Suprapubic skin (tissue), 4 donors: ENCODE measurements at regions not wholly inside any gene's neighbourhood (a gene's known extent, or its start where the extent isn't known, plus 50 kb on each side); places are given as distances from the start of the nearest gene placed in this dataset.
"Not testable (repeated sequence)": the region's sequence is repeated elsewhere in the genome, so short reads cannot be mapped to it uniquely, and the experiment has no call there.

Experiments used
- EP300 ChIP-seq: sonication (generic); formaldehyde crosslinking; IDR thresholded peaks from one replicate; pipeline ENCODE4 v1.6.1; 2017; ENCODE audit warnings: antibody characterized with exemption
- POLR2A ChIP-seq, 2 donors: fragments of 450-650 bp; IDR thresholded peaks; one replicate each; pipeline ENCODE4 v1.6.1; 2017; ENCODE audit warnings: antibody characterized with exemption in 2 of 2, mild to moderate bottlenecking in 2 of 2, moderate library complexity in 2 of 2
- POLR2AphosphoS5 ChIP-seq, 3 donors: sonication (generic); formaldehyde crosslinking; IDR thresholded peaks; one replicate each; pipeline ENCODE4 v1.6.1; 2017; ENCODE audit warnings: antibody characterized with exemption in 3 of 3
- TF ChIP-seq, protein P1 (sequence below), 2 donors: fragments of 200-600 bp in 1 of 2; fragments of 450-650 bp in 1 of 2; sonication (generic) in 1 of 2; IDR thresholded peaks; one replicate each; pipeline ENCODE4 v1.5.1; 2016 to 2019; ENCODE audit warnings: antibody characterized with exemption in 2 of 2, mild to moderate bottlenecking in 1 of 2, moderate library complexity in 1 of 2

GRCh38 chr1:146660242-146660641, 277.9 kb upstream of the NBPF12 start:
- TF ChIP-seq, protein P1, sequence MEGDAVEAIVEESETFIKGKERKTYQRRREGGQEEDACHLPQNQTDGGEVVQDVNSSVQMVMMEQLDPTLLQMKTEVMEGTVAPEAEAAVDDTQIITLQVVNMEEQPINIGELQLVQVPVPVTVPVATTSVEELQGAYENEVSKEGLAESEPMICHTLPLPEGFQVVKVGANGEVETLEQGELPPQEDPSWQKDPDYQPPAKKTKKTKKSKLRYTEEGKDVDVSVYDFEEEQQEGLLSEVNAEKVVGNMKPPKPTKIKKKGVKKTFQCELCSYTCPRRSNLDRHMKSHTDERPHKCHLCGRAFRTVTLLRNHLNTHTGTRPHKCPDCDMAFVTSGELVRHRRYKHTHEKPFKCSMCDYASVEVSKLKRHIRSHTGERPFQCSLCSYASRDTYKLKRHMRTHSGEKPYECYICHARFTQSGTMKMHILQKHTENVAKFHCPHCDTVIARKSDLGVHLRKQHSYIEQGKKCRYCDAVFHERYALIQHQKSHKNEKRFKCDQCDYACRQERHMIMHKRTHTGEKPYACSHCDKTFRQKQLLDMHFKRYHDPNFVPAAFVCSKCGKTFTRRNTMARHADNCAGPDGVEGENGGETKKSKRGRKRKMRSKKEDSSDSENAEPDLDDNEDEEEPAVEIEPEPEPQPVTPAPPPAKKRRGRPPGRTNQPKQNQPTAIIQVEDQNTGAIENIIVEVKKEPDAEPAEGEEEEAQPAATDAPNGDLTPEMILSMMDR (IDR thresholded peaks at IDR 0.05), result not testable (repeated sequence)
- not testable (repeated sequence) for TF ChIP-seq POLR2A (IDR thresholded peaks at IDR 0.05); EP300; POLR2AphosphoS5 (IDR thresholded peaks at IDR 0.05)
